Endothelial cell (in vitro differentiated cells): ENCODE measurements at regions not wholly inside any gene's neighbourhood (a gene's known extent, or its start where the extent isn't known, plus 50 kb on each side); places are given as distances from the start of the nearest gene placed in this dataset.
A peak's percentile ranks its signal among the peaks of the same experiment; 100 is the strongest.

Experiments used
- DNase-seq: peaks from one replicate; pipeline ENCODE4 v3.0.0; 2021; ENCODE audit warnings: low spot score
- H3K27ac Mint-ChIP-seq: one replicate; pipeline ENCODE4 v1.8.0; 2021; ENCODE audit warnings: mixed read lengths, inconsistent platforms; ENCODE audit not compliant: unreplicated experiment
- H3K27me3 Mint-ChIP-seq: one replicate; pipeline ENCODE4 v1.8.0; 2021; ENCODE audit warnings: mild to moderate bottlenecking, moderate library complexity, mixed read lengths, inconsistent platforms; ENCODE audit not compliant: unreplicated experiment
- H3K36me3 Mint-ChIP-seq: one replicate; pipeline ENCODE4 v1.8.0; 2021; ENCODE audit warnings: mild to moderate bottlenecking, low read depth, mixed read lengths, inconsistent platforms; ENCODE audit not compliant: unreplicated experiment
- H3K4me1 Mint-ChIP-seq: one replicate; pipeline ENCODE4 v1.8.0; 2021; ENCODE audit warnings: mild to moderate bottlenecking, mixed read lengths, inconsistent platforms; ENCODE audit not compliant: unreplicated experiment
- H3K4me3 Mint-ChIP-seq: one replicate; pipeline ENCODE4 v1.8.0; 2021; ENCODE audit warnings: mild to moderate bottlenecking, mixed read lengths, inconsistent platforms; ENCODE audit not compliant: unreplicated experiment
- H3K9me3 Mint-ChIP-seq: one replicate; pipeline ENCODE4 v1.8.0; 2021; ENCODE audit warnings: mixed read lengths, inconsistent platforms; ENCODE audit not compliant: unreplicated experiment
- TF ChIP-seq, protein P1 (sequence below): fragments of 200-600 bp; sonication (generic); IDR thresholded peaks from one replicate; pipeline ENCODE4 v1.5.0; 2021; ENCODE audit warnings: antibody characterized with exemption; ENCODE audit not compliant: unreplicated experiment

DNA sequence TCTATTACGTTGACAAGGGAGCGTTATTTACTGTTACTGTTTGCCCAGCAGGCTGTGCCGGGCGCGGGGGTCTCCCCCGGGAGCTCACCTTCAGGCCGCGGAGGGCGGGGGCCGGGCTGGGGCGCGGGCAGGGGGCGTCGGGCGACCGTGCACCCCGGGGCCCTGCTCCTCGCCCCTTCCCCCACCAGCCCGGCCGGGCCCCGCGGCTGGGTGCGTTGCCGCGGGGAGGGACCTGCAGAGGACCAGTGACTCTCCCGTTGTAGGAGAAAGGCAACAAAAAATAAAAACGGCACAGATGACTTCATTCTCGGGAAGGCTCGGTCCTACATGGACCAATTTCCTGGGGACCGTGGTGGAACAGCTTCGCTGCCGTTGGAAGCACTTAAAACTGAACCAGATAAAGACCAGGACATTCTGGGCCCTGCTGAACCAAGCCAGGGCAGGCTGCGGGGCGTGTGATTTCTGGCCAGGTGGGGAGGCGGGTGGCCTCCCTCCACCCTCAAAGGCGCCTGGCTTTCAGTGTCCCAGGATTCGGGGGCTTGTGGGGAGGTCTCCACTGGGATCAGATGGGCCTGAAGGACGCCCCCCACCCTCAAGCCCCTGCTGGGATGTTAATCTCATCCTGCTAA lies 57.4 kb downstream of the IGLL1 start:
- Mint-ChIP-seq H3K9me3 (no peaks in the 10 kb centered on the region), H3K27ac (peak overlapping the region; percentile 95), H3K4me1 (peaks cover 29% of the 10 kb centered on the region), H3K4me3 (no peak overlapping the region), H3K27me3 (peaks cover 10% of the 10 kb centered on the region), H3K36me3 (no peaks in the 10 kb centered on the region)
- no peak for DNase-seq
- TF ChIP-seq, protein P1, sequence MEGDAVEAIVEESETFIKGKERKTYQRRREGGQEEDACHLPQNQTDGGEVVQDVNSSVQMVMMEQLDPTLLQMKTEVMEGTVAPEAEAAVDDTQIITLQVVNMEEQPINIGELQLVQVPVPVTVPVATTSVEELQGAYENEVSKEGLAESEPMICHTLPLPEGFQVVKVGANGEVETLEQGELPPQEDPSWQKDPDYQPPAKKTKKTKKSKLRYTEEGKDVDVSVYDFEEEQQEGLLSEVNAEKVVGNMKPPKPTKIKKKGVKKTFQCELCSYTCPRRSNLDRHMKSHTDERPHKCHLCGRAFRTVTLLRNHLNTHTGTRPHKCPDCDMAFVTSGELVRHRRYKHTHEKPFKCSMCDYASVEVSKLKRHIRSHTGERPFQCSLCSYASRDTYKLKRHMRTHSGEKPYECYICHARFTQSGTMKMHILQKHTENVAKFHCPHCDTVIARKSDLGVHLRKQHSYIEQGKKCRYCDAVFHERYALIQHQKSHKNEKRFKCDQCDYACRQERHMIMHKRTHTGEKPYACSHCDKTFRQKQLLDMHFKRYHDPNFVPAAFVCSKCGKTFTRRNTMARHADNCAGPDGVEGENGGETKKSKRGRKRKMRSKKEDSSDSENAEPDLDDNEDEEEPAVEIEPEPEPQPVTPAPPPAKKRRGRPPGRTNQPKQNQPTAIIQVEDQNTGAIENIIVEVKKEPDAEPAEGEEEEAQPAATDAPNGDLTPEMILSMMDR = no peak

DNA sequence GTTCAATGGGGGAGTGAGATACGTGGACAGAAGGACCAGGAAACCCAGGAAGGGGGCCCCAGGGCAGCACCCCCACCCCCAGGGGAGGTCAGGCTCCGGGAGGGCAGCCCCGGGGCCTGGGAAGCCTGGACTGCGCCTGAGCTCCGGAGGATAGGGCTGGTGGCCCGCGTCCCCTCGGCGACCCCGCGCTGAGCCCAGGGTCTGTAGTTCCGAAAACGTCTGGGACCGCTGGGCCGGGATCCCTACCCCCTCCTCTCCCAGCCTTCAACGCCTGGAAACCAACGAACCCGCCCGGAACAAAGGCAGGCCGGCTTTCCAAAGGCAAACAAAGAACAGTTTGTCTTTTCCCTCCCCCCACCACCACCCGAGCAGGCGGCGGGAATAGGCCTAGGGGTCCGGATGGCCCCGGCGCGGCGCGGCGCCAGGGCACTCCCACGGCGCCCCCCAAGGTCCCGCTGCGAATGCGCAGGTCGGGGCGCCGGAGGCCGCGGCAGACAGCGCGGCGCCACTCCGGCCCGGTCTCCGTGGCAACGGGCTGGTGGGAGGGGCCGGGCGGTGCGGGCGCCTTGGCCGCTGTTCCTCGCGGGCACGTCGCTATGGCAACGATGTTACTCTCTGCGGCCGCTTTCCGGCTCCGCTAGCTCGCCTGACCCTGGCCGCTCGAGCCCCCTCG lies 58.5 kb downstream of the IGLL1 start:
- no peaks in the 10 kb centered on the region for H3K36me3 Mint-ChIP-seq
- H3K27me3 Mint-ChIP-seq = peaks cover 11% of the 10 kb centered on the region
- peak overlapping the region; percentile 79 for H3K4me3 Mint-ChIP-seq
- H3K4me1 Mint-ChIP-seq = peaks cover 28% of the 10 kb centered on the region
- peak overlapping the region; percentile 100 for H3K27ac Mint-ChIP-seq
- DNase-seq = peak; percentile 97
- TF ChIP-seq, protein P1 = no peak
- no peaks in the 10 kb centered on the region for H3K9me3 Mint-ChIP-seq

DNA sequence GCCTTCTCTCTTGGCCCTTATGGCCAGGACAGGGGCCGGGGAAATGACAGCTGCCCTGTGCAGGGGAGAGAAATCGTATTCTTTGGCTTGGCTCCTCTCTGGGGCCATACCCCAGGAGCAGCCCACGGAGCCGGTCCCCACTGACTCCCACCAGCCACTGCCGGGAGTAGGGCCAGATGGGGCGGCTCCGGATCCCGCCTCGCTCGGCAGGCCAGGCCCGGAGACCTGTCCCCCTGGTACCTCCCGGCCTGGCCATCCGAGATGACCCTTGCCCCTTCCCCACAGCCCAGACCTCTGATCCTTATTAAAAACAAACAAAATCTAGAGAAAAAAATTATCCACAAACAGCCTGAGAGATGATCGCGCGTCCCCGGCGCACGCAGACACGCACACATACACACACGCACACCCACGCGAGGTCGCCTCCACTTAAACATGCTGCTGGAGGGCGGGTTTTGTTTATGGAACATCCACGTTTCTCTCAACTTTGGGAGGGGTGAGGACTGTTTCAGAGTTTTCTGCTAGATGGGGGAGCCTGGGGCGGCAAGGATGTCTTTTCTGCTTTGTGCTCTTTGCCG lies 59.1 kb downstream of the IGLL1 start:
- Mint-ChIP-seq H3K27me3 (peaks cover 11% of the 10 kb centered on the region), H3K36me3 (no peaks in the 10 kb centered on the region), H3K4me3 (peak overlapping the region; percentile 79), H3K9me3 (no peaks in the 10 kb centered on the region), H3K4me1 (peaks cover 28% of the 10 kb centered on the region), H3K27ac (peak overlapping the region; percentile 100)
- no peak for DNase-seq
- TF ChIP-seq, protein P1 = no peak

DNA sequence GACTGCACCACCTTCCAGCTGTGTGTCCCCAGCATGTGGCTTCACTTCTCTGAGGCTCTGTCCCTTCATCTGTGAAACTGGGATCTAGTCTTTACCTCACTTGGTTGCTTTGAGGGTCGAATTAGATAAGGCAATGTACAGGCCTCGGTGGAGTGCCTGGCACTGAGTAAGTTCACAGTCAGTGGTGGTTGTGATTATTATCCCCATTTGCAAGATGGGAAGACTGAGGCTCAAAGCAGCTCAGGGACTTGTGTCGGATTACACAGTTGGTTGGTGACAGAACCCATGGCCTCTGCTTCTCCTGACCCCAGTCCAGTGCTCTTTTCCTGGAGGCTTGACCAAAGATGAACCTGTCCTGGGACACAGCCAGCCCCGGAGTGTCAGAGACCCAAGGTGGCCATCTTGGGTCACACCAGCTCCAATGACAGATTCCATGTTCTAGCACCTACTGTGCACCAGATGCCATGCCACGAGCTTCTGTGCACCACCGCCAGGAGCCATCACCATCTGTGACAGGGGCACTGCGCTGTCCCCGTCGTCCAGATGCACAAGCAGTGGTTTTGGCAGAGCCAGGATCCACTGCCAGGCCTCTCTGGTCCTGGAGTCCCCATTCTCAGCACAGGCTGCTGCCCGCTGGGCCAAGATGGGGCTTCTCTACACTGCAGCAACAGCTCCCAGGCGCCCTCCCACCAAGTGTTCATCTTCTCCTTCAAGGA lies 60.5 kb downstream of the IGLL1 start:
- no peaks in the 10 kb centered on the region for H3K9me3 Mint-ChIP-seq

More for the DNA sequence above, 60.5 kb downstream of the IGLL1 start:
- TF ChIP-seq, protein P1 = no peak
- no peak for DNase-seq
- Mint-ChIP-seq H3K36me3 (no peaks in the 10 kb centered on the region), H3K4me3 (no peak overlapping the region), H3K4me1 (peaks cover 28% of the 10 kb centered on the region), H3K27me3 (peaks cover 11% of the 10 kb centered on the region), H3K27ac (peak overlapping the region; percentile 67)
